ENCODE measurements at regions not wholly inside any gene's neighbourhood (a gene's known extent, or its start where the extent isn't known, plus 50 kb on each side); places are given as distances from the start of the nearest gene placed in this dataset.
A peak's percentile ranks its signal among the peaks of the same experiment; 100 is the strongest.

DNA sequence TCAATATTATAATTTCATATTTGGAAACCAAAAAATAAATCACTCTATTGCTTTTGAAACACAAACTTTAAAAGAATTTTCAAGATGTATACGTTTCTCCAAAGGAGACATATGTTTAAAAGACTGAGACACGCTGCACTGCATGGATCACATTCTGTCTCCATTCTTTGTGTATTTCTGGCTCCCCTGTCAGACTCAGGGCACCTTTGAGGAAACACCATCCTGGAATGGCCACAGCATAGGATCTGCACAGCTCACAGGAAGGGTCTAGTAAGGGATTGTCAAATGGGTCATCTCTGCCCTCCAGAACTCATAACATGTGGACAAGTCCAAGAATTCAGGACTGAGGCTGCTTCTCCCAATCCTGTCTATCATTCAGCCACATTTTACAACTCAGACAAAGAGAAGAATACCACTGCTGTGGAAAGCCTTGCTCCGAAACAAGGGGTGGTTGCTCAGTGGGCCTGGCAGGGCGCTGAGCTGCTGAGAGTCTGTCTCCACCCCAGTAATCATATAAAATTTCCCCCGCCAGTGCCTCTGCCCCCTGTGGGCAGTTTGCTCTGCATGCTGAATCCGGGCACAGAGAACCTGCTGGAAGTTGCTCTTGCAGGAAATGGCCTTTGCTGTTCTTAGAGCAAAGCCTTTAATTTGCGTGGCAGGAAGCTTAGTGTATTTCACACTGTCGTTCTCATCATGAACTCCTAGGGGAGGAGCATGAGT lies 85.3 kb upstream of the KLHL29 start:
- DNase-seq (ENCODE audit: low read depth): no peak

DNA sequence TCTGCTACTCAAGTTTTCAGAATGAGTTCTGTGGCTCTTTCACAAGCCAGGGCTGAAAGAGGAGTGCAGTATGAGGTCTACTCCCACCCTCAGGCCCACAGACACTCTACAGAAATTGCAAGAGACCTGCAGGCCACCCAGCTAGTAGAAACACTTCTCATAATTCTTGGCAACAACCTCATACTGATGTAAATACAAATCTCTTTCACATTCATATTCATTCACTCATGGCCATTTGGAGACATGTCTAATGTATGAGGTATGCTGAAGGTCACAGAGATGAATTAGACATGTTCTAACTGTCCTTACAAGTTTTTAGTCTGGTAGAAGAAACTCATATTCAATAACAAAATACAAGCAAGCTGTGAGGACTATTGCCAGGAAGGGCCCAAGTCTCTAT lies 83.8 kb upstream of the KLHL29 start:
- no peak for DNase-seq (ENCODE audit: low read depth)

DNA sequence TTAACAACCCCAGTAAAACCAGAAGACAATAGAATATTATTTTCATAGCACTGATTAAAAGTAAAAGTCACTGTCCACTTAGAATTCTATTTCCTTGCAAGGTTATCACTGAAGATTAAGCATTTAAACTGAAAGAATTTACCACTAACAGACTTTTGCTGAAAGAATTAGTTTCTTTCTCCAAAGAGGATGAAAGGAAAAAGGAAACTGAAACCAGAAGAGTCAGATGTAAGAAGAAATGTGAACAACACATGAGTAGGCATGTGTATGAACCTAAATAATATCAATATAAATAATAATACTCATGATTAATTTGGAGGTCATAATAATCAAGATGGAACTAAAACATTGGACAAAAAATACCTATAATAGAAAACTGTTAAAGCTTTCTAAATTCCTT lies 82.4 kb upstream of the KLHL29 start:
- DNase-seq (ENCODE audit: low read depth): no peak

DNA sequence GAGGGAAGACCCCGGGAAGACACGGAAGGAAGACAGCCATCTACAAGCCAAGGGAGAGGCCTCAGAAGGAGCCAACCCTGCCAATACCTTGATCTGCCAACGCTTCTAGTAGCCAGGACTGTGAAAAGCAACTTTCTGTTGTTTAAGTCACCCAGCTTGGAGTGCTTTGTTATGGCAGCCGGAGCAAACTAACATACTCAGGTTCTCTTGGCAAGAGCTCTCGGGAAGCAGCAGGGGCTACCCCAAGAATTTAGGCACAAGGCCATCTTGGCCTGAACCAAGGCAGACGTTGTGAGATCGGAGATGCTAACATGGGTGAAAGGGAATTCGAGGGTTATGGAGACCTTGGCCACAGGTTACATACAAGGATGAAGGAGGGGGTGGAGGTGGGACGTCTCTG lies 78.6 kb upstream of the KLHL29 start:
- DNase-seq (ENCODE audit: low read depth): no peak

DNA sequence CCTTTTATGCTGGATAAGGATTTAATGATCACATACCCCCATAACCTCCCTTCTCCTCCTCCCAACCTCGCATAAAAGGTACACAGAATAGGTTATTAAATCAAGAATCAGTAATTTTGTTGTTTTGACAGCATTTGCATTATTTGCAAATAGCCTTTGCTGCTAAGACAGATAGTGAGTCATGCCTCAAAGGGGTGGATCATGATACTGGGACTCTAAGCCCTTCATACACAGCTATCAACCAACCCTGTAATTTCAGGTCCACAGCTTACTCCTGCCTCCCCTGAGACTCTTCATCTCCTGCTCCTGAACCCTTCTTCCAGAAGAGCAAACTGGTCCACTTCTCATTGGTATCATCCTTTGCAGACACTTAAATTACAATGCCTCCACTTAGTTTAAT lies 73.8 kb upstream of the KLHL29 start:
- no peak for DNase-seq (ENCODE audit: low read depth)

DNA sequence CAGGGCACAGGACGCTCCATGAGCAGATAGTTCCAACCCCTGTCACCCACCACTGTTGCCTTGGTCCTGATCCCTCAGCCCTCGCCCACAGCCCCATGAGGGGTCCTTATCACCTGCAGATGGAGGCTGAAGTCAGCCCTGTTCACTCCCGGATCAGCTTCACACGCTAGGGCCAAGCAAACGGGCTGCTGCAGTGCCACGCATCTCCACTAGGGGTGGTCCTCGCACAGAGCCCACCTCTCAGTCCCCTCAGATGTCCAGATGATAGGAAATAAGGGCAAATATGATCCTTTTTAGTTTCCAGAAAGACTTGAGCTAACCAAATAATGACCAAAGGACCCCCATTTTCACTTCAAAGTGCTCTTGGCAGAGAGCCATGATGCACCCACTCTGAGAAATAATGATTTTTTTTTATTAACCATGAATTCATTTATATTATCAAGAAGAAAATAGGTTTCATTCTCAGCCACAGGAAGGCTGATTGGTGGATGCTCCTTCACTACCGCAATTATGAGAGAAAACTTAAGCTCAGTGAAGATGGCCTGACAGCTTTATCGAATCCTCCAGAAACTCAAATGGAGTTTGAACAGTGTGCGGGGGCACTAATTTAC lies 71.9 kb upstream of the KLHL29 start:
- no peak for DNase-seq (ENCODE audit: low read depth)

DNA sequence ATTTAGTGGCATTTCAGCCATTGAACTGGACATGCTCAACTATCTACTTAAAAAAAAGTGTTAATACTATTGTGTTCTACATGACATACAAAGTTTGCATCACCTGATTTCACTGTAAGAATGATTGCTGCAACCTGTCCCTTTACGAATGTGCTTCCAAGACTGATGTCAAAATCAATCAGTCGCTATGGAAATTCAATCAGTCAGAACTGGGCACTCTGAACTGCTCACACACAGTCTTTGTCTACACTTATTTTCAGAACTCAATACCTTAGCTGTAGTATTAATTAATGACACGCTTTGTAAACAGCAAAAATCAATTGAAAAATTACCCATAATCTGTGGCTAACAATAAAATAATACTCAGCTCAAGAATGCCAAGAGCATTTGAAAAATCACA lies 70.3 kb upstream of the KLHL29 start:
- no peak for DNase-seq (ENCODE audit: low read depth)

DNA sequence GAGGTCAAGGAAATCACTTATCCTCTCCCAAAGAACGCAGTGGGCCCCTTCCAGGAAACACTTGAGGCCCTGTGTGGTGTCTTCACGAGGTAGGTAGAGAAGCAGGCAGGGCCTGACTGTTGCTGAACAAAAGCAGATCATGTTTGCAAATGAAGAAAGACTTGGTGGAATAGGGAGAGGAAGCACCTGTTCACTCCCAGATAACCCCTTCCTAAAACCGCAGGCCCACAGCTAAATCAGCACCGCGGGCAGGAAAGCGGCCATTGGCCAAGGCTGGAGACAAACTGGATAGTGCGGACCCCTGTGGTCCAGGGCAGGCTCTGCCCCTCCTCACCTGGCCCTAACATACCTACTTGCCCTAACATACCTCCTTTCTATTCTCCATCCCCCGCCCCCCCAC lies 64.9 kb upstream of the KLHL29 start:
- DNase-seq (ENCODE audit: low read depth): peak; percentile 33

DNA sequence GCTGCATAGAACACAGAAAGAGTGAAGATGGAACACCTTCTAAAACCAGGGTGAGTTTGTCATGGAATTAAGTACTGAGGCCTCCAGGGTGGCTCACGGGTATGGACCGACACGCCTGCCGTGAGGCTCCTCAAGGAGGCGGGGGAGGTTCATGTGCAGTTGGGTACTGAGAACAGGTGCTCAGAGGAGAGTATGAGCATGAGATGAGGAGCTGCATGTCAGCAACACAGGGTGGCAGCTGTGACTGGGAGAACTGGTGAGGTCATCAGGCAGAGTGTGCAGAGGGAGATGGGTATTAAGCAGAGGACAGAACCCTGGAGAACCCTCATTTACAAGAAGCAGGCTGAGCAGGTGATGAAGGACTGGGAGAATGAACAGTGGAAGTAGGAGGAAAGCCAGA lies 63.2 kb upstream of the KLHL29 start:
- DNase-seq (ENCODE audit: low read depth): peak; percentile 65

DNA sequence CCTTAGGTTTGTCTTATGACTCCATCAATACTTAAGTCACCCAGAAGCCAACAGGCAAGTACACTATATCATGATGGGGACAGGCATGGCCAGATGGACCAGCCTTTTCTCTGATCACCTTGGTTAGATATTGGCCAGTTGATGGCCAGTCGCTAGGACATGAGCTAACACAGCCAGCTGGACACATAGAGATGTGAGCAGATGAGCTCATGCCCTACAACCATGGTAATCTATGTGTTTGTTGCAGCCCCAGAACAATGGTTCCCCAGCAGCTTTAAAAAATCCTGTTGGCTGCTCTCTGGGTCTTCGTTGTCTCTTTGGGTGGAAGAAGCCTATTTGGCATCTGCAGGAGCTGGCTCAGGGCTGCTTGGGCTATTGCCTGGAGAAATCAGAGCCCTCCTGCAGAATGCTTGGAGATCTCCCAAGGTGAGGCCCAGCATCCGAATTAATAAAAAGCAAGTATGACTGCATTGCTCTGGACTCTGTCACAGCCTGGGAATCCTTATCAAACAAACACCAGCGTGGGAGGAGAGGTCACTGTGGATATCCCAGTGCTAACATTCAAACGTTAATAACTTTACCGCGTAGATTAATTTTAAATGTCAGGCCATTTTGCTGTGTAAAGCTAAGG lies 62.3 kb upstream of the KLHL29 start:
- no peak for DNase-seq (ENCODE audit: low read depth)

DNA sequence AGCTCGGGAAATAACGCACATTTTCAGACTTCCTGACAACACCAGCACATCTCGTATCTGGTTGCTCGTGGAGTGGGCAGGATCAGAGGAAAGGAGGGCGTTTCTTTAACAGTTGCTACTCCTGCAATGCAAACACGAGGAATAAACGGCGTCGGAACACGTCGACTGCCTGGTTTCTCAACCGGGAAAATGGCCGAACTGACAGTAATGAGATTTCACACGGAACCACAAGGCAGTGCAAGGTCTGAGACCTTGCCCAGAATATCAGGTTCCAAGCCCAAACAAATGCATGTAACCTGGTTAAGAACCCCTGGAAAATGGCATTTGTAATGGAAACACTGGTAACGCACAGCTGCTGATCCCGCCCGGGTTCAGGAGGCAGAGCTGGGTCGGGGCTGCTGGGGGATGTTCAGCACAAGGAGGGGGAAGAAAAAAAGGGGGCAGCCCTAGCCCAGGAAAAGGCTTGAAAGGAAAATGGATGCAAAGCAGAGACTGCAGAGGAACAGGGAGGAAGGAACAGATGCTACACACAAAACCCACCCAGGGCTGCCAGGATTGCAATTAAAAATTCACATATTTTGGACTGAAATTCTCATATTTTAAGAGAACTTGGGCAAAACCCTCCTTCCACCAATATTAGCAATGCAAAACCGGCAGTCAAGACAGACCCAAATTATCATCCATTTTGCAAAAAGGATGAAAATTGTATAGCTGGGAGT lies 61.6 kb upstream of the KLHL29 start:
- DNase-seq (ENCODE audit: low read depth): no peak

DNA sequence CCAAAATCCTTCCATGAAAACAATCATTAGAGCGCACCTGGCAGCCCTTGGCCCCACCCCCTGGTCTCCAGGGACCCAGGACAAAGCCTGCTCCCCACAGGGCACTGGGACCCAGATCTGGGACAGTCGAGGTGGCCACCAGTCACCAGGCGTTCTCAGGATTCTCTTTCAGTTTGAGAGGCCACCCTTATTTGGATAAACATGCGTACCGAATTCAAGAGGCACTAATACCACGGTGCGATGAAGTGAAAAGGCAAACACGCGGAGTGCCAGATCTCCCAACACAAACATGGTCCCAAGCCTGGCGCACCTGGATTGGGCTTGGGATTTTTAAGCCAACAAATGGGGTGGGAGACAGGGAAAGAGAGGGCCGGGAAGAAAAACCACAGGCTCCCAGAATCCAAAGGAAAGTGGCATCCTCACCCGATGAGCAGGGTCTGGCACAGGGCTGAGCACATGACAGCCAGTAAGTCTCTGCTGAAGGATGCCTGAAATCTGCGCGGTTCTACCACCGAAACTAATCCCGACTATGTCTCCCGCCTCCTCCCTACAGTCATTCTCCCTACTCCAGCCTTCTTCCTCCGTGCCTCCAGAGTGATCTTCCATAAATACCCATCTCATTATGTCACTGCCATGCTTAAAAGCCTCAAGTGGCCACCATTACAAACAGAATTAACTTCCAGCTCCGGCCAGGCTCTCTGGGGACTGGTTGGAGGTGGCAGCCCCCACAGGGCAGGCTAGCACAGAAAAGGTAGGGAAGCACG lies 60.9 kb upstream of the KLHL29 start:
- DNase-seq (ENCODE audit: low read depth): peak; percentile 48

DNA sequence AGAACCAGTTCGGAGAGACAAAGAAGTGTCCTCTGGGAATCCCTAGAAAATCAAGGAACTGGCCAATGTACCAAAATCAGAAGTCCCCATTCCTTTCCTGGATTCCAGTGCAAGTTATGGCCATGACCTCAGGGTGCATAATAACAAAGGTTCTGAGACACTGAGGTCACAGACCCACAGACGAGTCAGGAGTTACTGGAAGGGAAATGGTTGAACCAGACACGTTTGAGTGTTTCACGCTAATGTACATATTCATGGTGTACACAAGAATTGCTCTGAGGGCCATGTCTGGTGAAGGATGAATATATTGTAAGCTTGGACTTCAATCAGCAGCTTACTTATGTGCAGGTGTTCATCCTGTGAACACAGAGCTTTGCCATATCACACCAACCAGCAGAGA lies 58.6 kb upstream of the KLHL29 start:
- no peak for DNase-seq (ENCODE audit: low read depth)

DNA sequence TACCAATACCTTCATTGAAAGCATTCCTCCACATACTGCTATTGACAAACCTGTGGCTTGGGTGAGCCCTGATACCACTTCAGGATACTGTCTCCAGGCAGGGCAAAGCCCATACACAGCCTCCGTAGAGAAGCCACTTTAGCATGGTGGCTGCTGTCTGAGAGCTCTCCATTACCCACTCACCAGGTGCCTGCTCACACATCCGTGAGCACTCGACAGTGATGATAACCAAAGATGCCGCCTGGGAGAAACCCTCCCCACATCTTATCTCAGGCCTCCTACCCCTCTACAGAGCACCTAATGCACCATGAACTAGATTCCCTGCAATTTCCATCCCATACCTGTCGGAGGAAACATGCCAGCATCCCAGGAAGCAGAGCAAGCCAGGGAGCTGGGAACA lies 57.6 kb upstream of the KLHL29 start:
- no peak for DNase-seq (ENCODE audit: low read depth)

DNA sequence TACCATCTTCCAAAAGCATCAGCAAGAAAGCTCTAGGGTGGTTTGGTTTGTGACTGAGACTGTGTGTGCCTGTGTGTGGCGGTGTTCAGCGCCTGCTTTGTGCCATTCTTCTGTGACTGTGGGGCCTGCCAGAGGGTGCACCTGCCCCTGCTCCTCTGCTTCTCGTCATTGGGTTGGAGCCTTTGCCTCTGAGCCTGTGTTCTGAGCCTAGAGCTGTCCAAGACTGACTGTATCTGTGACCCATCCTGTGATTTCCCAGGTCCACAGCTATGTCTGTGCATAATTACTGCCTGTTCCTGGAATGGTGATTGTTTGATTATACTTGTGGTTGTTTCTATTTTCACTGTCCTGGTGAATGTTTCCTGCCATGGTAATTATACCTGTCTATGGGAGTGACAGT lies 57.1 kb upstream of the KLHL29 start:
- DNase-seq (ENCODE audit: low read depth): peak; percentile 48

DNA sequence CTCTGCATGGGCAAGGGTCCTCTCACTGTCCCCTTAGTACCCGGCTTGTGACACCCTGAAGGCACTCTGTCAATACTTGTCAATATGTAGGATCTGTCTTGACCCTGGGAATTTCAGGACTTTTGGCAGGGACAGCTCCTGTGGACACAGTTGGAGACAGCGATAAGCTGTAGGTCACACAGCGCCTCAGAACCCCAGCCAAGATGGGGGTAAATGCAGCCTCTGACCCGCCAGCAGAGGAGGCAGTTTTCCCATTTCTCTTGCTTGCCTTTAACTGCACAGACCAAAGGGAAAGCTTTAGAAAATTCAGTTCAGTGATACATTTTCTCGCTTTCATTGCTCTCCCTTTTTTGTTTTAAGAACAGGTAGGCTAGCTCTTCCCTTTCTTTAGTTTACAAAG lies 54.8 kb upstream of the KLHL29 start:
- DNase-seq (ENCODE audit: low read depth): peak; percentile 57
